Non-pigmented ciliary epithelial cell (primary cell): ENCODE measurements at regions not wholly inside any gene's neighbourhood (a gene's known extent, or its start where the extent isn't known, plus 50 kb on each side); places are given as distances from the start of the nearest gene placed in this dataset.
A peak's percentile ranks its signal among the peaks of the same experiment; 100 is the strongest.

Experiments
- DNase-seq: peaks from one replicate; pipeline ENCODE4 v3.0.0-alpha.2; 2010; ENCODE audit warnings: low read depth

GRCh38 chr15:36356466-36356865, 223.0 kb upstream of the CDIN1 start:
- DNase-seq = no peak

DNA sequence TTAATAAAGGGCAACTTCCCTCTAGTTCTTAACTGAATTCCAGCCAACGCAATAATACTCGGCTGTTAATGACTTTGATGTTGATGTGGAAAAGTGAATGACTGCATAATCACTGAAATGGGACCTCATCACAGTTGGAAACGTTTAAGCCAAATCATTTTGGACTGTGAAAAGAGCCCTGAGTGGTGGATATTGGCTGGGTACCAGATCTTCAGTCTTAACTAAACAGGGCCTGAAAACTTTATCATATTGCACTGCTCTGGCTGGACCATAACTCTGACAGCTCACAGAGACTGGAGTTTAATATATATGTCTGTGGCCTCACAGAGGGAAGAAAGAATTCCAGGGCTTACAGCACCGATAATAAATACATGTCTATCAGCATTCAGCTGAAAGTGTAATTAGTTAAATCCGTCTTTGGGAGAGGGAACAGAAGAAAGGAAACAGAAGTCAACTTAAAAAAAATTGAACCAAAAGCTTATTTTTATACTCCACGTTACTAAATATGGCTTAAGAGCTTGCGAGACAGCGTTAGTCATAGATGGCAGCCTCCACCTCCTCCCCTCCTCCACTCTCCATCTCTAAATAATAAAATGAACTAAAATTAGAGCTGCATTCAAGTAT, 222.3 kb upstream of the CDIN1 start:
- DNase-seq = no peak

GRCh38 chr15:36358094-36358493, 221.3 kb upstream of the CDIN1 start:
- DNase-seq = peak; percentile 79

DNA sequence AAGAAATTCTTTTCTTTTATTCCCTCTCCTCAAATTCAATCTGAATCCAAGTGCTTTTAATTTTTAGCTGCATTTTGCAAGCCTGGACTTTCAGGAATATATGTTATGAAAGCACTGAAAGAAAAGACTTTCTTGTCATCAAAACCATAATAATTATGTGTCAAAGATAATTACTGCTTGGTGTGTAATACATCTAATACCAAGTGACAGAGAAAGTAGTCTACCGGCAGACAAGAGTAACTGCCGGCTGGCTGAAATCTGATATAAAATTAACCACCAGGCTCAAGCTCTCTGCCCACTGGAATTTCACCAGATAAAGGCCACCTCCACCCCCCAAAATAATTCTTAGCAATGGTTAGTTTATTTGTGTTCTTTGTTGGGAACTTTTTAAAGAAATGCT, 220.9 kb upstream of the CDIN1 start:
- DNase-seq = no peak

GRCh38 chr15:36359286-36359685, 220.1 kb upstream of the CDIN1 start:
- no peak for DNase-seq

DNA sequence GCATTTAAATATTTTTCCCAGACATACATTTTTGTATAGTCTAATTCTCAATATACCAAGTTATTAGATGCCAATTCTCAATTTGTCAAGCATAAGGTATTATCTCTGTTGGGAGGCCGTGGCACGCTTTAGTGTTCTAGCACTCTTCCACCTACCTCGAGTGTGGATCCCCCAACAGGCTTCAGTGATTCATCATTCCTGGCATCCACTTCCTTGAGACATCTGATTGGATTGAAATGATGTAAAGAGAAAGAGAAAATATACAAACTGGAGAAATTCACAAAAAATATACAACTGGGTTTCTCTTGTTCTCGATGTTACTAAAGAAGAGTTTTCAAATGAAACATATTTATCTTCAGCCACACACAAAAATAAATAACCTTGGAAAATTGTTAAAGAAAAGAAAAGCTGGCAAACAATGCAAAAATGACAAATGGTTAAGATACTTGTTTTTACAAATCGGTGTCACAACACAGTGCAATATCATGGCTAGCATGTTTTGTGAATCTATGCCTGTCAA, 218.0 kb upstream of the CDIN1 start:
- DNase-seq = peak; percentile 55

DNA sequence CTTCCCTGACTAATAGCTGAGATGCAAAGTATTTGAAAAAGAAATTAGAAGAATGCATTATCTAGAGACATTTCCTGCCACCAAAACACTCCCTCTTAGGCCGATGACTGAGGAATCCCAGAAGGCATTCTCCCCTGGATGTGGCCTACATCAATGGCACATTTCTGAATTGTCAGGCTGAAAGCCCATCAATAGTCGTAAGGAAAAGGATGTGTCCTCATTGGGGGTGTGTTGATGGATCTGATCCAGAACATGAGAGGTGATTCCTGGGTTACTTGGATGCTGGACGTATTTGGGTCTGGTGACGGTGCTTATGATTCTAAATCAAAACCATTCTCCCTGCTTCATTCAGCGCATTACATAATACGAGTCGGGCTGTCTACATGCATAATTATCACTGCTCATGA, 216.9 kb upstream of the CDIN1 start:
- DNase-seq = peak; percentile 49

- peak; percentile 44 for DNase-seq
Observed at GRCh38 chr15:36363335-36363734, 216.1 kb upstream of the CDIN1 start.

DNA sequence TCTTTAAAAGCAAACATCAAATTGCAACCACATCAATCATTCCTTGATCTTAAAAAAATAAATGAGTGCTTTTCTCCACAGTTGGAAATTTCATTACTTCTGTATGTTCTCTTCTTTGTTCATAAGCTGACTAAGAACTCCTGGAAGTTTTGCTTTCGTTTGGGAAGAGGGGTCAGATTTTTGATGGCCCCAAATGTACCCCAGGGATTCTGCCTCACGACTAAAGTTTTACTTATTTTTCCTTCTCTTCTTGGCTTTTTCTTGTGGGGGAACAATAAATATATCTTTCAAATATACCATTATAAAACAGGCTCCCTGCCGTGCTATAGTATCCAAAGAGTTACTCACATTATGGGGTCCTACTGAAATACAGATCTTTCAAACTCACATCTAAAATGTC, 215.0 kb upstream of the CDIN1 start:
- no peak for DNase-seq

DNA sequence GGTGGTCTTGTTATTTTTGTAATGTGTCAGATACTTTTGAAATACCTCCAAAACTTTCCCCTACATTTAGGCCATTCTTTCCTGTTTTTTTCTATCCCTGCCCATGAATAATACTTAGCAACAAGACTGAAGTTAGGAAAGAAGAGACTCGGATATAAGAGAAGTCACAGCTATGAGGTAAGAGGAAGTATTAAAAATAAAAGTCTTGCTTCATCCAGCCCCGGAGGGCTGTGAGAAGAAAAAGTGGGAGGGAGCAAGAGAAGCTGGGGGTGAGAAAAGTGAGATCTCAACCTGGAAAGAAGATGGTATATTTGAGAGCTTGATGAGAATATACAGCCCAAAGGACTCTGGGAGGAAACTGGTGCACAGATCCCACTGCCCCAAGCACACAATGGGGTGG, 213.5 kb upstream of the CDIN1 start:
- no peak for DNase-seq

GRCh38 chr15:36370051-36370730, 209.2 kb upstream of the CDIN1 start:
- DNase-seq = no peak

DNA sequence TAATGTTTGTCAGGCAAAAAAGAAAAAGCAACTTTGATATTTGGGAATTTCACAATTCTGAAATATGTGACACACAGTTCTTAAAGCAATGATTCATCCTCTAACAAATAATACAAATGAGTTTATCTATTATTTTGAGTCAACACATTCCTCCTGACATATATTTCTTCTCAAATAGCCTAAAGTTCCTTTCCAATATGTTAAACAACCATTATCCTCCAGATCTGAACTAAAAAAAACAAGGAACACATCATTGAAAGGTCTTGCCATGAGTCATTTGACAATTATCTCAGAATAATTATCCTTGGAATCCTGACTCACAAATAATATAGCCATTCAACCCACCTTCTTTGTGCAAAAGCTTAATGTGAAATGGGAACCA, 208.7 kb upstream of the CDIN1 start:
- peak; percentile 80 for DNase-seq

DNA sequence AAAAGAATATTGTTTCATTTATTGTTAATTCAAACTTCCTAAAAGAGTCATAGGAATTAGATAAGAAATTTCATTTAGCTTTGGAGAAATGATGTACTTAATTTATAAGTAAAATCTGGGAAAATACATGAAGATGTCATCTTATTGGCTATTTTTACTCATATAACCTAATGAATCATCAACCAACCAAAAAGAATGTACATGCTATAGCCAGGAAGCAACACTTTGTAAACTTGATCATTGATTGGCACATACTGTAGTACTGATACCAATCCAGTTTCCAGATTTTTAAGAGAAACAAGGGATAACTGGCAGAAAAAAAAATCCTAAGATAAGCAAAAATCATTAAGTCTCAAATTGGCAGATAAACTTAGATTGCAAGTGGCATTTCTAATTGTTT, 207.9 kb upstream of the CDIN1 start:
- DNase-seq = no peak

DNA sequence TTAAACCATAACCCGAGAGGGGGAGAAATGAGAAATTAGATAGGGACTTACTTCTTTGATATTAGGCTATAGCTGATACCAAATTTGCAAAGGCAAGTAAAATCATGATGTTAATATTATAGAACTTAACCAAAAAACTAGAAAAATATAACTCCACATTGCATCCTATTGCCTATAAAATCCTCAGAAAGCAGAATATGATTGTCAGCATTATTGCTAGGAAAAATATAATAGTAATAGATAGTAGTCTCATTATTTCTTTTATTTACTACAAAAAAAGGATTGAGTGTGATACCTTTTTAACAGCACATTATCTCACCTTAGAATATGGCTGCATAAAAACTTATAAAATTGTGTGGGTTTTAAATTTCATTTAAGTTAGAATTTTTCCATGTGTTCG, 206.5 kb upstream of the CDIN1 start:
- no peak for DNase-seq

- peak; percentile 50 for DNase-seq
Observed at GRCh38 chr15:36373550-36373949, 205.9 kb upstream of the CDIN1 start.

GRCh38 chr15:36389107-36389506, 190.3 kb upstream of the CDIN1 start:
- no peak for DNase-seq

DNA sequence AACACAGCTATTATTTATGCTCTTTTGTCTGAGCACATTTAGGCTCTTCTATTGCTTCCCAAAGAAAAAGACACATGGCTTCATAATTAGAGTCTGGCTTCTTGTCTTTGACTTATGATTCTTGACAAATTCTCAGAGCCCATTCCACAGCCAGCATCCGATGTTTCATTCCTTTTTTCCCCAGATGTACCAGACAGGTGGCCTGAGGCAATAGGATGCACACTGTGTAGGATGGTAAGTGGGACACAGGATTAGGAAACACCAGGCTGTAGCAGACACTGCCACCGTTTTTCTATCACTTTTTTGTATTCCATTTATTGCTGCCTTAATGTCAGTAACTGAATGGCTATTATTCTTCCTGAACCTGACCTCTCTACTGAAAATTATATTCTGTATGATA, 188.9 kb upstream of the CDIN1 start:
- DNase-seq = no peak

- DNase-seq = no peak
Observed at GRCh38 chr15:36392676-36393266, 186.7 kb upstream of the CDIN1 start.

DNA sequence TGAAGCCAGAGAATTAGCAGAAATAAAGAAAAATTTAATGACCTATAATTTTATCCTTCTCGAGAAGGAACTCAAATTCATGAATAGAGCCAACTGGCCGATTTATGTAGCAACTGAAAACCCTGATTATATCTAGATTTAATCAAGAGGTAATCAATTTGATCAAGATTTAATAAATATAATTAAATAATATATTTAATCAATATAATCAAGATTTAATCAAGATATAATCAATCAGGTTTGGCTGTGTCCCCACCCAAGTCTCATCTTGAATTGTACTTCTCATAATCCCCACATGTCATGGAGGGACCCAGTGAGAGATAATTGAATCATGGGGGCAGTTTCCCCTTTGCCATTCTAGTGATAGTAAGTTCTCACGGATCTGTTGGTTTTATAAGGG, 181.2 kb upstream of the CDIN1 start:
- no peak for DNase-seq

- DNase-seq = no peak
Observed at GRCh38 chr15:36399276-36399675, 180.2 kb upstream of the CDIN1 start.

- DNase-seq = no peak
Observed at GRCh38 chr15:36400936-36401585, 178.4 kb upstream of the CDIN1 start.

DNA sequence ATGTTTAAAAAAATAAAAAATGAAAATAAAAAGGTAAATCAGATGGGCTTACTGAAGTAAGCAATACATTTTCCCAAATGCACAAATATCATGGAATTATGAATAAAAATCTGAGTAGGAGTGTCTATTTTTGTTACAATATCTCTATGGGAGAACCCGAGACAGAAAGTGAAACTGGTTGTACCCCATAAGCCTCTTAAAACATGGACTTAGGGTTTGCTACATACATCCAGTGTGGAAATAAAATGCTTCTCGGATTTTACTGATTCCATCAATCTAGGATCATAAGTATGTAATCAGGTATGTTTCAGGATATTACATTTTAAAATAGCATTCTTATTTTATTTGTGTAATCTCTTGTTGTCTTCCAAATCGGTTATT, 177.8 kb upstream of the CDIN1 start:
- DNase-seq = no peak

- DNase-seq = no peak
Observed at GRCh38 chr15:36403351-36403750, 176.1 kb upstream of the CDIN1 start.
